H9 (cell line): ENCODE measurements at regions not wholly inside any gene's neighbourhood (a gene's known extent, or its start where the extent isn't known, plus 50 kb on each side); places are given as distances from the start of the nearest gene placed in this dataset.

Source experiments
- DNase-seq: peaks from one replicate; pipeline ENCODE4 v3.0.0-alpha.2; 2017
- H2AFZ ChIP-seq: one replicate; pipeline ENCODE4 v1.6.1; 2013; ENCODE audit warnings: mild to moderate bottlenecking, low read length, control low read depth, moderate library complexity
- H2AK5ac ChIP-seq: 2 replicates; pipeline ENCODE4 v1.6.1; 2013; ENCODE audit warnings: low read length, control low read depth, mixed read lengths; ENCODE audit not compliant: insufficient read length
- H2BK120ac ChIP-seq: one replicate; pipeline ENCODE4 v1.6.1; 2013; ENCODE audit warnings: low read depth, mild to moderate bottlenecking, low read length, control low read depth, inconsistent platforms; ENCODE audit not compliant: poor library complexity, severe bottlenecking
- H2BK12ac ChIP-seq: 2 replicates; pipeline ENCODE4 v1.6.1; 2013; ENCODE audit warnings: low read length, control low read depth, mixed read lengths, low read depth; ENCODE audit not compliant: insufficient read length
- H2BK15ac ChIP-seq: 2 replicates; pipeline ENCODE4 v1.6.1; 2013; ENCODE audit warnings: low read depth, low read length, control low read depth
- H2BK20ac ChIP-seq: one replicate; pipeline ENCODE4 v1.6.1; 2013; ENCODE audit warnings: low read depth, mild to moderate bottlenecking, low read length, control low read depth, inconsistent platforms; ENCODE audit not compliant: poor library complexity, severe bottlenecking
- H2BK5ac ChIP-seq: 2 replicates; pipeline ENCODE4 v1.6.1; 2013; ENCODE audit warnings: low read length, control low read depth, mixed read lengths; ENCODE audit not compliant: insufficient read length
- H3K14ac ChIP-seq: 2 replicates; pipeline ENCODE4 v1.6.1; 2013; ENCODE audit warnings: low read length, control low read depth; ENCODE audit not compliant: insufficient read depth
- H3K18ac ChIP-seq: 2 replicates; pipeline ENCODE4 v1.6.1; 2013; ENCODE audit warnings: low read depth, mild to moderate bottlenecking, mixed read lengths, low read length, control low read depth; ENCODE audit not compliant: insufficient read length
- H3K23ac ChIP-seq: 2 replicates; pipeline ENCODE4 v1.6.1; 2013; ENCODE audit warnings: low read length, control low read depth, mixed read lengths, low read depth; ENCODE audit not compliant: insufficient read length
- H3K23me2 ChIP-seq: 2 replicates; pipeline ENCODE4 v1.6.1; 2013; ENCODE audit warnings: low read depth, mild to moderate bottlenecking, mixed read lengths, low read length, control low read depth; ENCODE audit not compliant: insufficient read length, poor library complexity, severe bottlenecking
- H3K27ac ChIP-seq: 2 replicates; pipeline ENCODE4 v1.5.1; 2013; ENCODE audit warnings: low read length, control low read depth, mixed read lengths, low read depth; ENCODE audit not compliant: insufficient read length
- H3K27me3 ChIP-seq: 2 replicates; pipeline ENCODE4 v1.6.1; 2013; ENCODE audit warnings: low read length, control low read depth, inconsistent platforms; ENCODE audit not compliant: insufficient read depth
- H3K4ac ChIP-seq: 2 replicates; pipeline ENCODE4 v1.6.1; 2013; ENCODE audit warnings: low read depth, mild to moderate bottlenecking, control low read depth, inconsistent platforms, low read length, moderate library complexity
- H3K4me1 ChIP-seq: 2 replicates; pipeline ENCODE4 v1.6.1; 2013; ENCODE audit warnings: low read length, control low read depth, inconsistent platforms; ENCODE audit not compliant: insufficient read depth
- H3K4me2 ChIP-seq: 2 replicates; pipeline ENCODE4 v1.6.1; 2013; ENCODE audit warnings: low read length, control low read depth, mixed read lengths; ENCODE audit not compliant: insufficient read length, insufficient read depth
- H3K56ac ChIP-seq: 2 replicates; pipeline ENCODE4 v1.6.1; 2013; ENCODE audit warnings: low read depth, mild to moderate bottlenecking, mixed read lengths, low read length, control low read depth; ENCODE audit not compliant: insufficient read length
- H3K79me1 ChIP-seq: 2 replicates; pipeline ENCODE4 v1.6.1; 2013; ENCODE audit warnings: low read depth, mild to moderate bottlenecking, moderate library complexity, low read length, control low read depth, inconsistent platforms; ENCODE audit not compliant: insufficient read depth, poor library complexity, severe bottlenecking
- H3K79me2 ChIP-seq: 2 replicates; pipeline ENCODE4 v1.6.1; 2013; ENCODE audit warnings: low read length, control low read depth, inconsistent platforms; ENCODE audit not compliant: insufficient read depth
- H3K9ac ChIP-seq: 2 replicates; pipeline ENCODE4 v1.6.1; 2013; ENCODE audit warnings: low read length, control low read depth, mixed read lengths; ENCODE audit not compliant: insufficient read length; ENCODE audit errors: extremely low read depth
- H3K9me3 ChIP-seq: one replicate; pipeline ENCODE4 v1.6.1; 2013; ENCODE audit warnings: low read depth, low read length, inconsistent platforms; ENCODE audit not compliant: control insufficient read depth
- H3T11ph ChIP-seq: one replicate; pipeline ENCODE4 v1.6.1; 2013; ENCODE audit warnings: mild to moderate bottlenecking, low read length, control low read depth, inconsistent platforms
- H4K20me1 ChIP-seq: one replicate; pipeline ENCODE4 v1.6.1; 2013; ENCODE audit not compliant: control insufficient read depth, insufficient read length, insufficient read depth
- H4K5ac ChIP-seq: 2 replicates; pipeline ENCODE4 v1.6.1; 2013; ENCODE audit warnings: low read depth, mild to moderate bottlenecking, mixed read lengths, low read length, control low read depth; ENCODE audit not compliant: insufficient read length
- H4K8ac ChIP-seq: replicated peaks from 2 replicates; pipeline ENCODE4 v1.6.1; 2013; ENCODE audit warnings: low read length, control low read depth, mixed read lengths, low read depth; ENCODE audit not compliant: insufficient read length
- H4K91ac ChIP-seq: 2 replicates; pipeline ENCODE4 v1.6.1; 2013; ENCODE audit warnings: low read depth, mild to moderate bottlenecking, moderate library complexity, mixed read lengths, low read length, control low read depth; ENCODE audit not compliant: insufficient read length
- H3K27ac Mint-ChIP-seq, 3 experiments: 2 replicates in 2 of 3; 3 replicates in 1 of 3; pipeline ENCODE4 v1.8.0; 2020 to 2021; ENCODE audit warnings: mixed read lengths in 3 of 3, mild to moderate bottlenecking in 1 of 3, moderate library complexity in 1 of 3
- H3K27me3 Mint-ChIP-seq: 2 replicates; pipeline ENCODE4 v1.8.0; 2021; ENCODE audit warnings: low read depth, mild to moderate bottlenecking, moderate library complexity, mixed read lengths
- H3K36me3 Mint-ChIP-seq, 3 experiments: 2 replicates in 2 of 3; 3 replicates in 1 of 3; pipeline ENCODE4 v1.8.0; 2020 to 2021; ENCODE audit warnings: low read depth in 3 of 3, mixed read lengths in 3 of 3; ENCODE audit not compliant: insufficient read depth in 1 of 3
- H3K4me1 Mint-ChIP-seq, 2 experiments: 2 replicates each; pipeline ENCODE4 v1.8.0; 2020; ENCODE audit warnings: mixed read lengths in 2 of 2
- H3K4me3 Mint-ChIP-seq, 2 experiments: 2 replicates in 1 of 2; 3 replicates in 1 of 2; pipeline ENCODE4 v1.8.0; 2020 to 2021; ENCODE audit warnings: mild to moderate bottlenecking in 2 of 2, mixed read lengths in 2 of 2, moderate library complexity in 1 of 2
- H3K9me3 Mint-ChIP-seq, 2 experiments: 2 replicates in 1 of 2; 3 replicates in 1 of 2; pipeline ENCODE4 v1.8.0; 2020; ENCODE audit warnings: mild to moderate bottlenecking in 2 of 2, mixed read lengths in 2 of 2, moderate library complexity in 1 of 2
- WGBS: extraction: QIAGEN DNeasy Blood & Tissue Kit; methylation state at CpG from one replicate; pipeline ENCODE4 v1.1.7; 2013; ENCODE audit warnings: missing lambda C conversion rate, low lambda C conversion rate, mixed read lengths; ENCODE audit not compliant: insufficient read length; ENCODE audit errors: extremely low coverage; 5-methylcytosine and 5-hydroxymethylcytosine counted together
- TF ChIP-seq, protein P1 (sequence below): fragments of 200-600 bp; sonication (generic); conservative IDR thresholded peaks from 3 replicates; pipeline ENCODE4 v1.8.0; 2021; ENCODE audit warnings: antibody characterized with exemption, mild to moderate bottlenecking

DNA sequence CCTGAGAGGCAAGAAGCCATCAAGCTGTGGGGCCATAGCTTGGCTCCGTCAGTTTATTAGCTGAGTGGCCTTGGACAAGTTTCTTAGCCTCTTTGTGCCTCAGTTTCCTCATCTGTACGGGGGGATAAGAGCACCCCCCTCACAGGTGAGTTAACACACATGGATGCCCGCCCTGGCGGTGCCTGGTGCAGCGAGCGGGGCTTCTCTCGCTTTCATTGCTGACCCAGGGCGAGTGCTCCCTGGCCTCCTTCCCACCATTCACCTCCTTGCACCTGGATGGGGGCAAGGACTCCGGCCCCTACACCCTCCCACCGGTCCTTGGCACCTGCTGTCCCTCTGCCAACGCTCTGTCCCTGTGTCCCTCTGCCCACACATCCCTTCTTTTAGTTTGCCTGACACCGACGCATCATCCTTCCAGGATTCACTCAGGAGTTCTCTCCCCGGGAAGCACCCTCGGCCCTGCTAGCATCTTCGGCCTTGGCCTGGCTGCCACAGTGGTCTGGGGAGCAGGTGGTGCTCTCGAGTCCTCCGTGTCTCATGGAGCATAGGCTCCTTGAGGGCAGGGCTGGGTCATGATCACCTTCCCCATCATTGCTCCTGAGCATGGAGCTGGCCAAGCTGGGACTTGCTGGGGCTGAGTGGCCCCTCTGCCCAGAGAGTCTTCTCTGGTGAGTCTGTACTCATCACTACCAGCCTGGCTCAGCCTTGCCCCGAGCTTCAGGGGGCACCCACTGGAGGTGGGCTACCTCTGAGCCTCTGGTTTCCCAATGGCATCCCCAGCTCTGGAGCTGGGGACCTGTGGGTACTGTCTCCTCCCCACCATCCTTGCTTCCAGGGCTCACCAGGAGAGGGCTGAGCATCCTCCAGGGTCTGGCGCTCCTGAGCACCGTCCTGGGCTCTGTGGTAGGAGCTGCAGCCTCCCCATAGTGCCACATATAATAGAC, 53.8 kb upstream of the SORCS2 start:
- Mint-ChIP-seq H3K9me3 (no peaks in the 10 kb centered on the region; a peak in 1 of 5 replicates), H3K4me3 (no peak overlapping the region), H3K27ac (no peak overlapping the region), H3K4me1 (peaks cover 19 to 21% of the 10 kb centered on the region in 2 experiments), H3K36me3 (no peaks in the 10 kb centered on the region), H3K27me3 (peaks cover 1% of the 10 kb centered on the region; the same call in 1 of the 2 replicates)
- no peak overlapping the region for H2BK20ac ChIP-seq
- no peak overlapping the region for H2BK12ac ChIP-seq
- WGBS: no CpG with 5 or more reads among the region's 21 CpGs
- no peaks in the 10 kb centered on the region for H3K27me3 ChIP-seq
- no peaks in the 10 kb centered on the region for H4K20me1 ChIP-seq
- H3K23me2 ChIP-seq: no peaks in the 10 kb centered on the region
- H2AK5ac ChIP-seq: no peak overlapping the region
- H3K9ac ChIP-seq: no peak overlapping the region
- H3K79me1 ChIP-seq: no peaks in the 10 kb centered on the region
- no peaks in the 10 kb centered on the region for H3K9me3 ChIP-seq
- no peak overlapping the region for H3K18ac ChIP-seq
- H4K5ac ChIP-seq: no peak overlapping the region
- H3K14ac ChIP-seq: no peak overlapping the region
- H2BK5ac ChIP-seq: no peak overlapping the region
- H2AFZ ChIP-seq: no peak overlapping the region
- H4K8ac ChIP-seq: no peak overlapping the region
- H3K23ac ChIP-seq: no peak overlapping the region
- no peak overlapping the region for H2BK120ac ChIP-seq
- TF ChIP-seq, protein P1, sequence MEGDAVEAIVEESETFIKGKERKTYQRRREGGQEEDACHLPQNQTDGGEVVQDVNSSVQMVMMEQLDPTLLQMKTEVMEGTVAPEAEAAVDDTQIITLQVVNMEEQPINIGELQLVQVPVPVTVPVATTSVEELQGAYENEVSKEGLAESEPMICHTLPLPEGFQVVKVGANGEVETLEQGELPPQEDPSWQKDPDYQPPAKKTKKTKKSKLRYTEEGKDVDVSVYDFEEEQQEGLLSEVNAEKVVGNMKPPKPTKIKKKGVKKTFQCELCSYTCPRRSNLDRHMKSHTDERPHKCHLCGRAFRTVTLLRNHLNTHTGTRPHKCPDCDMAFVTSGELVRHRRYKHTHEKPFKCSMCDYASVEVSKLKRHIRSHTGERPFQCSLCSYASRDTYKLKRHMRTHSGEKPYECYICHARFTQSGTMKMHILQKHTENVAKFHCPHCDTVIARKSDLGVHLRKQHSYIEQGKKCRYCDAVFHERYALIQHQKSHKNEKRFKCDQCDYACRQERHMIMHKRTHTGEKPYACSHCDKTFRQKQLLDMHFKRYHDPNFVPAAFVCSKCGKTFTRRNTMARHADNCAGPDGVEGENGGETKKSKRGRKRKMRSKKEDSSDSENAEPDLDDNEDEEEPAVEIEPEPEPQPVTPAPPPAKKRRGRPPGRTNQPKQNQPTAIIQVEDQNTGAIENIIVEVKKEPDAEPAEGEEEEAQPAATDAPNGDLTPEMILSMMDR: no peak
- no peak overlapping the region for H3T11ph ChIP-seq
- H3K4ac ChIP-seq: no peak overlapping the region
- DNase-seq: no peak
- H3K56ac ChIP-seq: no peak overlapping the region
- no peak overlapping the region for H3K27ac ChIP-seq
- no peak overlapping the region for H4K91ac ChIP-seq
- no peak overlapping the region for H2BK15ac ChIP-seq
- no peaks in the 10 kb centered on the region for H3K79me2 ChIP-seq
- 0 out of 2 replicates have a peak, but pooled peaks cover 3% of the 10 kb centered on the region for H3K4me1 ChIP-seq
- H3K4me2 ChIP-seq: no peak overlapping the region
